ENCODE measurements at regions not wholly inside any gene's neighbourhood (a gene's known extent, or its start where the extent isn't known, plus 50 kb on each side); places are given as distances from the start of the nearest gene placed in this dataset.

DNA sequence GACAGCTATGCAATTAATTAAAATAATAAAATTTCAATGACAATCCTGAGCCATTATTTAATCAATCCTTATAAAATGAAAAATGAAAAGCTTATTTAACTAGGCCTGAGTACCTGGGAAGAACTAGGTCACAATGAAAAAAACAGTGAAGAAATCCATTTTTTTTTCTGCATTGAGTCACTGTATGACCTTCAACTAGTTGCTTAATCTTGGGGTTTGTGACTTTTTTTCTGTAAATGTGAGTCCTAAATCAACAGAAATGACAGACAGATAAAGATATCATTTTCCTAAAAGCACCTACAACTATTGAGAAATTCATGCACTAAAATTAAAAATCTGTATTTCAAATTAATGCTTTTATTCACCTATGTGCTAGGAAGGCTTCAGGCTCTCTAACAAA, 96.8 kb downstream of the TMEM26 start:
- Histone ChIP-seq H3K79me2 (no peaks in the 10 kb centered on the region), H4K20me1 (ENCODE audit: insufficient read depth, poor library complexity, severe bottlenecking) (no peaks in the 10 kb centered on the region), H3K4me1 (ENCODE audit: insufficient read depth) (peaks cover 5% of the 10 kb centered on the region), H3K9me3 (ENCODE audit: low read depth) (no peaks in the 10 kb centered on the region), H3K36me3 (replicated peaks; ENCODE audit: insufficient read depth, low read depth) (no peaks in the 10 kb centered on the region), H3K9me2 (replicated peaks; ENCODE audit: insufficient read depth) (no peaks in the 10 kb centered on the region), H3K27me3 (no peaks in the 10 kb centered on the region), H3K4me2 (no peak overlapping the region), H3K4me3 (no peak overlapping the region), H2AFZ (no peak overlapping the region), H3K27ac (no peak overlapping the region)
- no peak for DNase-seq (ENCODE audit: low spot score)
- TF ChIP-seq EZH2 (IDR thresholded peaks at IDR 0.05; ENCODE audit: borderline replicate concordance) = no peak
- TF ChIP-seq, protein P1, sequence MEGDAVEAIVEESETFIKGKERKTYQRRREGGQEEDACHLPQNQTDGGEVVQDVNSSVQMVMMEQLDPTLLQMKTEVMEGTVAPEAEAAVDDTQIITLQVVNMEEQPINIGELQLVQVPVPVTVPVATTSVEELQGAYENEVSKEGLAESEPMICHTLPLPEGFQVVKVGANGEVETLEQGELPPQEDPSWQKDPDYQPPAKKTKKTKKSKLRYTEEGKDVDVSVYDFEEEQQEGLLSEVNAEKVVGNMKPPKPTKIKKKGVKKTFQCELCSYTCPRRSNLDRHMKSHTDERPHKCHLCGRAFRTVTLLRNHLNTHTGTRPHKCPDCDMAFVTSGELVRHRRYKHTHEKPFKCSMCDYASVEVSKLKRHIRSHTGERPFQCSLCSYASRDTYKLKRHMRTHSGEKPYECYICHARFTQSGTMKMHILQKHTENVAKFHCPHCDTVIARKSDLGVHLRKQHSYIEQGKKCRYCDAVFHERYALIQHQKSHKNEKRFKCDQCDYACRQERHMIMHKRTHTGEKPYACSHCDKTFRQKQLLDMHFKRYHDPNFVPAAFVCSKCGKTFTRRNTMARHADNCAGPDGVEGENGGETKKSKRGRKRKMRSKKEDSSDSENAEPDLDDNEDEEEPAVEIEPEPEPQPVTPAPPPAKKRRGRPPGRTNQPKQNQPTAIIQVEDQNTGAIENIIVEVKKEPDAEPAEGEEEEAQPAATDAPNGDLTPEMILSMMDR (IDR thresholded peaks at IDR 0.05; ENCODE audit: poor library complexity) = no peak
- TF ChIP-seq EZH2phosphoT487 (IDR thresholded peaks at IDR 0.05; ENCODE audit: low read depth, severe bottlenecking, unreplicated experiment) = no peak

DNA sequence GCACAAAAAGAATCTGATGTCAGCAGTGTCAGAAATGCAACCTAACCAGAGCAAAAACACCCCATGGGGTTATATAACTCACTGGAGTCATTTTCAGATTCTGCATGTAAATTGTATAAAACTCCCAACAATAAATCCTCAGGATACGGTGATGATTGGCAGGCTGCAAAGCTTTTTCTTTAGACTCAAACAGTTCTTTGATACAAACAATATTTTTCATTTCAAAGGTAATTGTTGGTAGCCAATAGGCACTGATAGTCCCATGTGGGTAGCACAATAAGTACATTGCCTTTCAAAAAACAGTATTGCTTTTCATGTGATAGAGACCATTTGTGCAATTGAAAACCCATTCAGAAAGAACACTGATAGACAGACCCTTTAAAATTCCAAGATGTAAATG, 98.0 kb downstream of the TMEM26 start:
- TF ChIP-seq EZH2phosphoT487 (IDR thresholded peaks at IDR 0.05; ENCODE audit: low read depth, severe bottlenecking, unreplicated experiment) = no peak
- no peak for TF ChIP-seq EZH2 (IDR thresholded peaks at IDR 0.05; ENCODE audit: borderline replicate concordance)
- TF ChIP-seq, protein P1 (IDR thresholded peaks at IDR 0.05; ENCODE audit: poor library complexity) = no peak

DNA sequence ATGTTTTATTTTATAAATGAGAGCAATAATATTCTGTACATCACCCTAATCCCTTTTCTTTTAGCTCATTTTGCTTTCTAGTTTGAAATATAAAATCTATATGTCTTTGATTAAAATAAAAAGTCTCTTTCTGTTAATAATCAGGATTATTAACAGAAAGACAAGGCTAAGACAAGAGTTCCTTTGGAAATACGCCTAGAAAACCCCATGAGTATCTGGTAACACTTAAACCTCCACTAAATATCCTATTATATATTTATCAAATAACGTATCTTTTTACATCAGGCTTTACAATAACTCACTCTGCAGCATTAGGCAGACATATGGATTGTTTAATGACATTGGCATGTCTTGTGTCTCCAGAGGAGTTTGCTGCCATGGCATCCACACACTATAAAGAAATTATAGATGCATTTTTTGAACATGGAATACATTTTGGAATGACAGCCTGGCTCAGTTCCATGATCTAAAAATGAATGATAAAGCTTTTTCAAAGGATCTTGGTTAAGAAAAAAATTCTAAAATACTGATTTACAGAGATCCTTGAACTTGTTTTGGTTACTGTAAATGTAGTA, 98.7 kb downstream of the TMEM26 start:
- TF ChIP-seq EZH2phosphoT487 (IDR thresholded peaks at IDR 0.05; ENCODE audit: low read depth, severe bottlenecking, unreplicated experiment) = no peak
- TF ChIP-seq, protein P1 (IDR thresholded peaks at IDR 0.05; ENCODE audit: poor library complexity) = no peak
- no peak for TF ChIP-seq EZH2 (IDR thresholded peaks at IDR 0.05; ENCODE audit: borderline replicate concordance)

More for the DNA sequence above, 98.0 kb downstream of the TMEM26 start:
- H3K27ac ChIP-seq = no peak overlapping the region
- no peak overlapping the region for H3K4me2 ChIP-seq
- H3K9me3 ChIP-seq (ENCODE audit: low read depth) = no peaks in the 10 kb centered on the region
- peaks cover 11% of the 10 kb centered on the region for H3K4me1 ChIP-seq (ENCODE audit: insufficient read depth)
- H3K4me3 ChIP-seq = no peak overlapping the region
- no peaks in the 10 kb centered on the region for H3K79me2 ChIP-seq
- 85% methylated on average over 1 of the region's 1 CpG for WGBS (ENCODE audit: low lambda C conversion rate, missing lambda C conversion rate)
- H3K27me3 ChIP-seq = no peaks in the 10 kb centered on the region
- DNase-seq (ENCODE audit: low spot score) = no peak
- no peaks in the 10 kb centered on the region for H3K36me3 ChIP-seq (replicated peaks; ENCODE audit: insufficient read depth, low read depth)
- no peaks in the 10 kb centered on the region for H4K20me1 ChIP-seq (ENCODE audit: insufficient read depth, poor library complexity, severe bottlenecking)
- no peak overlapping the region for H2AFZ ChIP-seq
- H3K9me2 ChIP-seq (replicated peaks; ENCODE audit: insufficient read depth) = no peaks in the 10 kb centered on the region

DNA sequence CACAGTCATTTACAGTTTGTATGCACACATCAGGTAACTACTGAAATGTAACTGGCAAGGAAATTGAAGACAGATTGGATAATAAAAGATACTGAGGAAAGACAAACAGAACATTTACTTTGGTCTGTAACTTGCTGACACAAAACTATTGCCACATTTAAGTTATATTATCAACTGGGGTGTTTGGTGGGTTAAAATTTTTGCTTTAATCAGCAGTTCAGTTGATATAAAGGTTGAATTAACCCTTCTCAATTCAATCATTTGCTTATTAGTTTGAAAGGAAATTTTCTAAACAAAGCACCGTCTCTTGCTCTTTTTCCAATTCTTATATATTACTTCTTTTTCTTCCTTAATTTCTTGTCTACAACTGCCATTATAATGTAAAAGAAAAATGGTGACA, 102.4 kb downstream of the TMEM26 start:
- H3K27me3 ChIP-seq = no peaks in the 10 kb centered on the region
- no peak overlapping the region for H3K27ac ChIP-seq
- TF ChIP-seq EZH2 (IDR thresholded peaks at IDR 0.05; ENCODE audit: borderline replicate concordance) (no peak), EZH2phosphoT487 (IDR thresholded peaks at IDR 0.05; ENCODE audit: low read depth, severe bottlenecking, unreplicated experiment) (no peak)
- TF ChIP-seq, protein P1 (IDR thresholded peaks at IDR 0.05; ENCODE audit: poor library complexity) = no peak
- no peaks in the 10 kb centered on the region for H3K9me3 ChIP-seq (ENCODE audit: low read depth)
- no peaks in the 10 kb centered on the region for H3K9me2 ChIP-seq (replicated peaks; ENCODE audit: insufficient read depth)
- no peaks in the 10 kb centered on the region for H4K20me1 ChIP-seq (ENCODE audit: insufficient read depth, poor library complexity, severe bottlenecking)
- H3K36me3 ChIP-seq (replicated peaks; ENCODE audit: insufficient read depth, low read depth) = no peaks in the 10 kb centered on the region
- peaks cover 19% of the 10 kb centered on the region for H3K4me1 ChIP-seq (ENCODE audit: insufficient read depth)
- no peak overlapping the region for H3K4me2 ChIP-seq
- no peaks in the 10 kb centered on the region for H3K79me2 ChIP-seq
- DNase-seq (ENCODE audit: low spot score) = no peak
- no peak overlapping the region for H2AFZ ChIP-seq
- no peak overlapping the region for H3K4me3 ChIP-seq
- 72% methylated on average over 1 of the region's 1 CpG for WGBS (ENCODE audit: low lambda C conversion rate, missing lambda C conversion rate)

More for the DNA sequence above, 98.7 kb downstream of the TMEM26 start:
- Histone ChIP-seq H4K20me1 (ENCODE audit: insufficient read depth, poor library complexity, severe bottlenecking) (no peaks in the 10 kb centered on the region), H3K9me2 (replicated peaks; ENCODE audit: insufficient read depth) (no peaks in the 10 kb centered on the region), H2AFZ (no peak overlapping the region), H3K36me3 (replicated peaks; ENCODE audit: insufficient read depth, low read depth) (no peaks in the 10 kb centered on the region), H3K4me2 (no peak overlapping the region), H3K9me3 (ENCODE audit: low read depth) (no peaks in the 10 kb centered on the region), H3K4me1 (ENCODE audit: insufficient read depth) (peaks cover 17% of the 10 kb centered on the region), H3K27ac (no peak overlapping the region), H3K79me2 (no peaks in the 10 kb centered on the region), H3K4me3 (no peak overlapping the region), H3K27me3 (no peaks in the 10 kb centered on the region)
- DNase-seq (ENCODE audit: low spot score) = no peak
- 54% methylated on average over 2 of the region's 2 CpGs for WGBS (ENCODE audit: low lambda C conversion rate, missing lambda C conversion rate)
